Iris pigment epithelial cell (primary cell): ENCODE measurements at regions not wholly inside any gene's neighbourhood (a gene's known extent, or its start where the extent isn't known, plus 50 kb on each side); places are given as distances from the start of the nearest gene placed in this dataset.

Experiments
- DNase-seq: peaks from one replicate; pipeline ENCODE4 v3.0.0-alpha.2; 2011; ENCODE audit warnings: low read depth

GRCh38 chr4:11051181-11051580 lies 366.6 kb upstream of the CLNK start:
- no peak for DNase-seq

DNA sequence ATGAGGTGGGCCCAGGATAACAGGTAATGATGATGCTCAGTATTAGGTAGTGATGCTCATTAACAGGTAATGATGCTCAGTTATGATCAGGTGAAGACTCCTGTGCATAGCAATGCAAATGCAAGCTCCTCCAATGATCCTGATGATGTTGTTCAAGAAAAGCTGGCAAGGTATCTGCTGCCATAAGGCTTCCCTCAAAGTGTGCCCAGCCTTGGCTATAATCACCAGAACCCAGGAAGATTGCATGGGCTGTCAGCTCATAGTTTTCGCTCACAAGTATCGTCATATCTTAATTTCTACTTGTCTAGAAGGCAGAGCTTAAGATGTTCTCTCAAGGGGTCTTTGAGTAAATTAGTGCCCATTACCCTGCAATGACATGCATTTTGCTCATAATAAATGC lies 366.2 kb upstream of the CLNK start:
- no peak for DNase-seq

DNA sequence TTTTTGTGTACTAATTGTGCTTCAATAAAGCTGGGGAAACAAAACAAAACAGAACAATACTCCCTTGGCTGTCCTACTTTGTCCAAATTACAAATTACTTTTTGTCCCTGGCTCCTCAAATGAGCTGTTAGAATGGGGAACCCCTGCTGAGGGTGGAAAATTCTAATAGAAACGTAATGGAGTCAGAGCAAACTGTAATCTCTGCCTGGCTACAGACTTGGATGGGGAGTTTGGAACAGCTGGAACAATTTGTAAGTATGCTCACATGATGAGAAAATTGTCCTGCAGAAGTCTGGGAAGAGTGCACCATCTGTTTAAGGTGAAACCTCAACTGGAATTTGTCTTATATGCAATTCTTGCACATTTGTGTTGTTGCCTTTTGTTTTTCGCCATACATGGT lies 364.4 kb upstream of the CLNK start:
- DNase-seq, result no peak

DNA sequence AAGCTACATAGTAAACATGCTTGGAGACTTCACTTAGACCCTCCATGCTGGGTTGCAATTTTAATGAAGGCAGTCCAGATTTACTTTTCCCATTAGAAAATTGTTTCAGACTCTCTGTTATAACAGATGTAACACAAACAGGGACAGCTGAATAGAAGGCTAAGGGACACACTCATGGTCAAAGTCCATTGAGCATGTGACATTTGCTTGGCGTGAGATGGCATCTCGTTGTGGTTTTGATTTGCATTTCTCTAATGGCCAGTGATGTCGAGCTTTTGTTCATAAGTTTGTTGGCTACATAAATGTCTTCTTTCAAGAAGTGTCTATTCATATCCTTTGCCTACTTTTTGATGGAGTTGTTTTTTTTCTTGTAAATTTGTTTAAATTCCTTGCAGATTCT lies 358.2 kb upstream of the CLNK start:
- no peak for DNase-seq

- DNase-seq, result no peak
Measured at GRCh38 chr4:11039634-11040131, 355.1 kb upstream of the CLNK start.

DNA sequence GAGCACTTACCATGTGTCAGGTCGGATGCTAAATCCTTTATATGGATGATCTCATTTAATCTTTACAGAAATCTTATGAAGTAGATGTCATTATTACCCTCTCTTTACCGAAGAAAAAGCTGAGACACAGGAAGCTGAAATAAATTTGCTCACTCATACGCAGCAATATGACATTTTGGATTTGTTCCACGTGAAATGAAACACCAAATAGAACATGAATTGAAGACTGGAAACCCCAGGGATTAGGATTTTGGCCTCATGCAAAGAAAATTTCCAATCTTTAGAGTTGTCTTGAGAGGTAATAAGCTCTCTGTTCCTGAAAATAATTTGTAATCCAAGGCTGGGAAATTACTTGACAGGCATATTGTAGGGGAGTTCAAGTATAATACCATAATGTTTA lies 354.4 kb upstream of the CLNK start:
- peak; percentile 9 for DNase-seq

DNA sequence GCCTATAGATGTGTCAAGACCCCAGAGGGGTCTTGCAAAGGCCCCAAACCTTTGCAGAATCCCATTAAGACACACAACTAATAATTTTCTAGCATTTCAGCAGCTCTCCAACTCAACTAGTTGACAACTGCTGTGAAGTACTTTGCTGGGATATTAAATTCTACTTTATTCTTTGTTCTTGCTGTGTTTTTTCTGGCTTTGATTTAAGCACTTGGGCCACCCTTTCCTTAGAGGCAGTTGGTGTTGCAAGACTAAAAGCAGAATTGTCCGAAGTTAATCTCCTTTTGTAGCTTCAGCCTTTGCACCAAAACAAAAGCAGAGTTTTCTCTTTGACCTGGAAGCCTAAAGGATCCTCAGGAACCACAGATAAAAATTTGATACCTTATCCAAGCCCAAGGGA lies 353.1 kb upstream of the CLNK start:
- no peak for DNase-seq

DNA sequence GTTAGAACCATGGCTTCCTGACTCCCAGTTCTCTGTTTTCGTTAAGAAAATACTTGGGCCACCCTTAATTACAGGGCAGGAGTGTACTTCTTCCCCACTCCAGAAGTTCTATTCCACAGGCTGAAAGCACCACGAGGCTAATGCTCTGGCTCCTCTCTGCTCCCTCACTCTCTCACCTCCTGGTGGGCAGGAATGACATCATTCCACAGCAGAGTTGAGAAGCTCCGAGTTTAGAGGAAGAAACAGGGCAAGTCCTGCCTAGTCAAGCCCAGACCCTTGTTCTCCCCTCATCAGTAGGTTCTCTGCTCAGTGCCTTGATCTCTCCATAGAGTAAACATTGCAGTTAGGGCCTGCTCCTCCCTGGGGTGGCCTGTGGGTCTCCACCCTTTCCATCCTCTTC lies 343.8 kb upstream of the CLNK start:
- DNase-seq, result peak; percentile 3

GRCh38 chr4:11021333-11021732 lies 336.8 kb upstream of the CLNK start:
- no peak for DNase-seq

DNA sequence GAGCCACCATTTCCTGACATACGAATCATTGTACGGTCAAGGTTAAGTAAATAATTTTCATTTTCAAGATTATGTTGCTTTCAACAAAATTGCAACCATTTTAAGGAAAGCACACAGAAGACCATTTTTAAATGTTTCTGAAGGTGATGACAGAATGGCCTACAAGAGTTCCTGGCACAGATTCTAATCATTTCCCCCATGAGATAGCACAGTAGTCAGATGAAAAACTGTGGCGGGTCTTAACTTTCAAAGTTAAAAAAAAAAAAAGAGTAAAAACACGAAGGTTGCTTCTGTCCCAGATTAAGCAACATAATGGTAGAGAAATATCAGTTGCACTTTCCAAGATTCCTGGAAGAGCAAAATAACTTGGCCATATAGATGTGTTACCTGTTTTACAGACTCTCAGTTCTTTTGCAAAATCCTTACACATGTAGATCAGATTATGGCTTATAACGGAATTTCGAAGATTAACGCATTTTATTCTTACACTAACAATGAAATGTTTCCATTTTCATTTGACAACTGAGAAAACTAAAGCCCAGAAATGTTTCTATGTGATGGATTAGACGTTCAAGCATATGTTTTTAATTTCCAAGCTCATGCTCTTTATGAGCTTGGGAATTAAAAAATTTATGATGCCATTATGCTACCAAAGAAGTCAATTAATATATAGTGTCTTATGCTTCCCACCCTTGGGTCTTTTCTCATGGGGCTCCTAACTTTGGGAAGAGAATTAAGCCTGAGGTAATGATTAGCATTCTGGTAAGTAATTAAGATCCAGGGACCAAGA lies 335.1 kb upstream of the CLNK start:
- no peak for DNase-seq

- DNase-seq, result no peak
Measured at GRCh38 chr4:11014199-11014598, 329.6 kb upstream of the CLNK start.

- DNase-seq, result no peak
Measured at GRCh38 chr4:11013094-11013664, 328.6 kb upstream of the CLNK start.

DNA sequence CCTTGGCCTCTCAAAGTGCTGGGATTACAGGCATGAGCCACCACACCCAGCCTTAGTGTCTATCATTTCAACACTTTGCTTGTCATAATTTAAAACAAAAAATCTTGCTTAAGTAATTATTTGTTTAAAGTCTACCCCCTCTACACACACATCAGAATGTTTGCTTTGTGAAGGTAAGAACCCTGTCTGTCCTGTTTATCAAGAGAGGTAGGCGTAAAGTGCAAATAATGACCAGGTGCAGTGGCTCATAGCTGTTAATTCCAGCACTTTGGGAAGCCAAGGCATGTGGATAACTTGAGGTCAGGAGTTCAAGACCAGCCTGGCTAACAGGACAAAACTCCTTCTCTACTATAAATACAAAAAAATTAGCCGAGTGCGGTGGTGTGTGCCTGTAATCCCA lies 326.7 kb upstream of the CLNK start:
- DNase-seq, result no peak

- no peak for DNase-seq
Measured at GRCh38 chr4:11010624-11011023, 326.1 kb upstream of the CLNK start.

GRCh38 chr4:11009281-11009680 lies 324.7 kb upstream of the CLNK start:
- no peak for DNase-seq

- DNase-seq, result no peak
Measured at GRCh38 chr4:11005300-11005699, 320.7 kb upstream of the CLNK start.

DNA sequence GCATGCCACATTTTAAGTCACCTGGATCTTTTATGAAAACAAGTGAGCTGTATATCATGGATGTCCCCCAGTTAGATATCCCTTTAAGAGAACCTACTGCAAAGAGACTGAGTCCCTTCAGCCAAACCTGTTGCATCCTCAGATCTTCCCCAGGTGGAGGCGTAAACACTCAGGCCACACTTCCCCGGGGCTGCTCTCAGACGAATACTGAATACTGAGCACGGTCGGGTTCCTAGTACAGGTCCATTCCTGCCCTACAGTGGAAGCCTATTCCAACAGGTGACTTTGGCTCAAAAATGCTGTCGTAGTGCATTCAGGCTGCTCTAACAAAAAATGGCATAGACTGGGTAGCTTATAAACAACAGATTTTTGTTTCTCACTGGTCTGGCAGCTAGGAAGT lies 320.2 kb upstream of the CLNK start:
- DNase-seq, result no peak

DNA sequence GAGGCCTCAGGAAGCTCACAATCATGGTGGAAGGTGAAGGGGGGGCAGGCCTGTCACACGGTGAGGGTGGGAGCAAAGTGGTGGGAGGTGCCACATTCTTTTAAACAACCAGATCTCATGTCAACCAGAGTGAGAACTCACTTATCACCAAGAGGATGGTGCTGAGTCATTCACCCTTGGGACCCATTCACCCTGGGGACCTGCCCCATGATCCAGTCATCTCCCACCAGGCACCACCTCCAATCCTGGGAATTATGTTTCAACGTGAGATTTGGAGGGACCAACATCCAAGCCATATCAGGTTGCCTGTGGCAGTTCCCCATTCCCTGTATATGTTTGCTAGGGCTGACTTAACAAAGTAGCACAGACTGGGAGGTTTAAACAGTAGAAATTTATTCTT lies 318.4 kb upstream of the CLNK start:
- DNase-seq, result no peak

DNA sequence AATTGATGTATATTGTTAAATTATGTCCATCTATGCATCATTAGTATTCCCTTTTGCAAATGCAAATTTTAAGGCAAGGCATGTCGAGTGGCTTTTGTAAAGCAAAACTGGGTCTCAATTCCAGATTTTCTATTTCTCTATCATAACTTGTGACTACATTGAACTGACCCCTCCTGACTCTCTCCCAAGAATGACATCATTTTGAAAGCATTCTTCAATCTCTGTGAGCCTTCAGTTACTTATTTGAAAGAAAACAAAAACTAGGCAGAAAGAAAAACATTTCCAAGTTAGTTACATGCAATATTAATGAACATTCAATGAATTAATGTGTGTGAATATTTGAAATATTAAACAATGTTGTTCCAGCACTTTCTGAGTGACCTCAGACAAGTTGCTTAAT lies 314.3 kb upstream of the CLNK start:
- peak; percentile 28 for DNase-seq

- DNase-seq, result no peak
Measured at GRCh38 chr4:10984815-10985214, 300.2 kb upstream of the CLNK start.

- DNase-seq, result no peak
Measured at GRCh38 chr4:10983885-10984640, 299.5 kb upstream of the CLNK start.

GRCh38 chr4:10983268-10983667 lies 298.7 kb upstream of the CLNK start:
- no peak for DNase-seq

DNA sequence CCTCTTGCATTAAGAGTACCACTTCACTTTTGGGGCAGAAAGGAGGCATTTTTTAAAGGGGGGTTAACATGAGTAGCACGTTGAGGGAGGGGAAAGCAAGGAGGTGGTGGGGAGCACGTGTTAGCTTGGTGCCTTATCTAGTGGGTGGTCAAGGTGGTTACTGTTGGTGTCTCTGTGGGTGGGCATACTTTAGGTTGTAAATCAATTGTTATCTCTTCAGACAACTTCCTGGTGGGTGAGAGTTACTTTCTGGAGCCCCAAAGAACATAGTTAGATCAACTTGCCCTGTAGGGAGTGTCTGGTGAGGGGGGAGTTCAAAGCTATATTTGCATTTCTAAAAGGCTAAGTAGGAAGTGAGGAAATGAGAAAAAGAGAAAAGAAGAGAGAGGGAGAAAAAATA lies 297.7 kb upstream of the CLNK start:
- no peak for DNase-seq
